Stomach (tissue), 4 donors: ENCODE measurements at regions not wholly inside any gene's neighbourhood (a gene's known extent, or its start where the extent isn't known, plus 50 kb on each side); places are given as distances from the start of the nearest gene placed in this dataset.

Experiments
- POLR2A ChIP-seq, 4 donors: fragments of 450-650 bp; IDR thresholded peaks; one replicate each; pipeline ENCODE4 v1.6.1; 2016; ENCODE audit warnings: antibody characterized with exemption in 4 of 4, control low read depth in 2 of 4, mild to moderate bottlenecking in 1 of 4, moderate library complexity in 1 of 4
- TF ChIP-seq, protein P1 (sequence below), 7 experiments: fragments of 450-650 bp in 4 of 7; fragments of 200-600 bp in 3 of 7; sonication (generic) in 3 of 7; IDR thresholded peaks; one replicate each; pipeline ENCODE4 v1.5.1; 2016 to 2019; ENCODE audit warnings: antibody characterized with exemption in 7 of 7, control low read depth in 2 of 7, mild to moderate bottlenecking in 1 of 7

DNA sequence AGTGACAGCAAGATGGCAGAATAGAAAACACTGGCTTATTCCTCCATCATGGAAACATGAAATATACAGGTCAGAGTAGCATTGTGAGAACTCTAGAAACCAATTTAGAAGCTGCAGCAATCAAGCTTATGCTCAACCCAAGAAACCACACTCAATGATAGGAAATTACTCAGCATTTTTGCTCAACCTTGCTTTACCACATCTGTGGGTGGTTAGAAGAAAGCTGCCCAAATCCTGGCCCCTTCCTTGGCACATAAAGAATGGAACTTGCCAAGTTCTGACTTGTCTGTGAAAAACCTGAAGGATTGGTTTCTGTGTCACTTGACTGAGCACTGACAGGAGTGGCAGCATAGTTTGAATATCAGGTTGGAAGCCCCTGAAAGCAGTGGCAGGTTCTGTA is 108.0 kb upstream of the MOCS1 start:
- TF ChIP-seq, protein P1, sequence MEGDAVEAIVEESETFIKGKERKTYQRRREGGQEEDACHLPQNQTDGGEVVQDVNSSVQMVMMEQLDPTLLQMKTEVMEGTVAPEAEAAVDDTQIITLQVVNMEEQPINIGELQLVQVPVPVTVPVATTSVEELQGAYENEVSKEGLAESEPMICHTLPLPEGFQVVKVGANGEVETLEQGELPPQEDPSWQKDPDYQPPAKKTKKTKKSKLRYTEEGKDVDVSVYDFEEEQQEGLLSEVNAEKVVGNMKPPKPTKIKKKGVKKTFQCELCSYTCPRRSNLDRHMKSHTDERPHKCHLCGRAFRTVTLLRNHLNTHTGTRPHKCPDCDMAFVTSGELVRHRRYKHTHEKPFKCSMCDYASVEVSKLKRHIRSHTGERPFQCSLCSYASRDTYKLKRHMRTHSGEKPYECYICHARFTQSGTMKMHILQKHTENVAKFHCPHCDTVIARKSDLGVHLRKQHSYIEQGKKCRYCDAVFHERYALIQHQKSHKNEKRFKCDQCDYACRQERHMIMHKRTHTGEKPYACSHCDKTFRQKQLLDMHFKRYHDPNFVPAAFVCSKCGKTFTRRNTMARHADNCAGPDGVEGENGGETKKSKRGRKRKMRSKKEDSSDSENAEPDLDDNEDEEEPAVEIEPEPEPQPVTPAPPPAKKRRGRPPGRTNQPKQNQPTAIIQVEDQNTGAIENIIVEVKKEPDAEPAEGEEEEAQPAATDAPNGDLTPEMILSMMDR (IDR thresholded peaks at IDR 0.05), result no peak
- TF ChIP-seq POLR2A (IDR thresholded peaks at IDR 0.05), result no peak
